Sigmoid colon (tissue), 4 donors: ENCODE measurements at regions not wholly inside any gene's neighbourhood (a gene's known extent, or its start where the extent isn't known, plus 50 kb on each side); places are given as distances from the start of the nearest gene placed in this dataset.

ENCODE experiments used
- CTCF ChIP-seq, 4 experiments: fragments of 450-650 bp in 3 of 4; fragments of 200-600 bp in 1 of 4; IDR thresholded peaks; one replicate each; pipeline ENCODE4 v1.5.1; 2016 to 2019; ENCODE audit warnings: antibody characterized with exemption in 4 of 4, mild to moderate bottlenecking in 3 of 4, moderate library complexity in 2 of 4
- EP300 ChIP-seq, 4 donors: sonication (generic); formaldehyde crosslinking; IDR thresholded peaks; one replicate each; pipeline ENCODE4 v1.6.1; 2017; ENCODE audit warnings: antibody characterized with exemption in 4 of 4
- POLR2A ChIP-seq, 2 donors: fragments of 450-650 bp; IDR thresholded peaks; one replicate each; pipeline ENCODE4 v1.6.1; 2016; ENCODE audit warnings: antibody characterized with exemption in 2 of 2, mild to moderate bottlenecking in 2 of 2, moderate library complexity in 2 of 2
- POLR2AphosphoS5 ChIP-seq, 4 donors: sonication (generic); formaldehyde crosslinking; IDR thresholded peaks; one replicate each; pipeline ENCODE4 v1.6.1; 2017; ENCODE audit warnings: antibody characterized with exemption in 4 of 4

- TF ChIP-seq CTCF (IDR thresholded peaks at IDR 0.05) (no peak), POLR2A (IDR thresholded peaks at IDR 0.05) (no peak), POLR2AphosphoS5 (IDR thresholded peaks at IDR 0.05) (no peak), EP300 (IDR thresholded peaks at IDR 0.05) (no peak)
Measured at GRCh38 chr21:35648512-35648911, 411.8 kb downstream of the SETD4 start.
